Cardiac fibroblast (primary cell): ENCODE measurements at regions not wholly inside any gene's neighbourhood (a gene's known extent, or its start where the extent isn't known, plus 50 kb on each side); places are given as distances from the start of the nearest gene placed in this dataset.

Experiments used
- DNase-seq, 2 donors: peaks; one replicate each; pipeline versions ENCODE4 v3.0.0 to v3.0.0-alpha.2; 2010; ENCODE audit warnings: low read depth in 2 of 2
- H3K4me3 ChIP-seq, 2 donors: replicated peaks in 1 of 2; 1 replicate in 1 of 2; 2 replicates in 1 of 2; pipeline ENCODE4 v1.5.1; 2011; ENCODE audit warnings: low read depth in 2 of 2, low read length in 2 of 2, mild to moderate bottlenecking in 2 of 2, moderate library complexity in 1 of 2
- CTCF ChIP-seq: IDR thresholded peaks from one replicate; pipeline ENCODE4 v1.5.1; 2011; ENCODE audit warnings: low read depth, mild to moderate bottlenecking, low read length, inconsistent platforms

GRCh38 chr3:72395776-72396311, 452.4 kb downstream of the SHQ1 start:
- no peak overlapping the region for H3K4me3 ChIP-seq
- DNase-seq, result no peak
- TF ChIP-seq CTCF, result no peak

- no peak for TF ChIP-seq CTCF
- H3K4me3 ChIP-seq, result no peak overlapping the region
- no peak for DNase-seq
Observed at GRCh38 chr3:72393455-72393854, 454.8 kb downstream of the SHQ1 start.

GRCh38 chr3:72391659-72392058, 456.6 kb downstream of the SHQ1 start:
- DNase-seq, result peak in 1 of 2 donors; percentile 14
- TF ChIP-seq CTCF, result no peak
- no peak overlapping the region for H3K4me3 ChIP-seq

- DNase-seq, result peak; percentile 26 to 53
- H3K4me3 ChIP-seq, result no peak overlapping the region
- no peak for TF ChIP-seq CTCF
Observed at GRCh38 chr3:72390841-72391240, 457.4 kb downstream of the SHQ1 start.

GRCh38 chr3:72388644-72389043, 459.6 kb downstream of the SHQ1 start:
- TF ChIP-seq CTCF, result no peak
- H3K4me3 ChIP-seq, result no peak overlapping the region
- no peak for DNase-seq

GRCh38 chr3:72388117-72388516, 460.1 kb downstream of the SHQ1 start:
- no peak for TF ChIP-seq CTCF
- no peak overlapping the region for H3K4me3 ChIP-seq
- DNase-seq, result no peak

- no peak overlapping the region for H3K4me3 ChIP-seq
- TF ChIP-seq CTCF, result no peak
- DNase-seq, result no peak
Observed at GRCh38 chr3:72386327-72387000, 461.8 kb downstream of the SHQ1 start.
